Vagina (tissue), 2 donors: ENCODE measurements at regions not wholly inside any gene's neighbourhood (a gene's known extent, or its start where the extent isn't known, plus 50 kb on each side); places are given as distances from the start of the nearest gene placed in this dataset.

Experiments
- CTCF ChIP-seq, 3 experiments: fragments of 450-650 bp in 2 of 3; fragments of 200-600 bp in 1 of 3; sonication (generic) in 1 of 3; IDR thresholded peaks; one replicate each; pipeline ENCODE4 v1.5.1; 2017 to 2019; ENCODE audit warnings: antibody characterized with exemption in 3 of 3, mild to moderate bottlenecking in 2 of 3, moderate library complexity in 2 of 3
- POLR2AphosphoS5 ChIP-seq, 2 donors: sonication (generic); formaldehyde crosslinking; IDR thresholded peaks; one replicate each; pipeline ENCODE4 v1.9.0; 2017; ENCODE audit warnings: antibody characterized with exemption in 2 of 2, mild to moderate bottlenecking in 2 of 2, low read depth in 1 of 2; ENCODE audit not compliant: insufficient read depth in 1 of 2

DNA sequence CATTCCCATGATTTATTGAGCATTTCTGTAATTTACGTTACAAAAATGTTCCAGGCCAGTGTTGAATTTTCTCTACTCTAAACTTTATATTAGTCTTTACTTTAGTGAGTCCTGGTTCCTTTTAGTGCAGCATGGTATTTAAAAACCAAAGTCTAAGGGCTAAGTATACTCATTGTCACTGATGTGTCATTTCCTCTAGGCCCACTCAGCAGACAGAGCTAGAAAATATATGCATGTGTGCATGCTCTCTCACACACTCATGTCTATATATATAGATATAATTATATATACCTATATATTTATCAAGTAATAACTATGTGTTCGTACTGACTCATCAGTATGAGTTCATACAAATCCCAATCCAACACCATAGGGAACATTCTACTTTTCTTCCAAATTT is 132.5 kb upstream of the SLC8A1 start:
- TF ChIP-seq CTCF (IDR thresholded peaks at IDR 0.05), result no peak
- no peak for TF ChIP-seq POLR2AphosphoS5 (IDR thresholded peaks at IDR 0.05; ENCODE audit: insufficient read depth in 1 of 2, low read depth in 1 of 2)
